ENCODE measurements at regions not wholly inside any gene's neighbourhood (a gene's known extent, or its start where the extent isn't known, plus 50 kb on each side); places are given as distances from the start of the nearest gene placed in this dataset.
A peak's percentile ranks its signal among the peaks of the same experiment; 100 is the strongest.

DNA sequence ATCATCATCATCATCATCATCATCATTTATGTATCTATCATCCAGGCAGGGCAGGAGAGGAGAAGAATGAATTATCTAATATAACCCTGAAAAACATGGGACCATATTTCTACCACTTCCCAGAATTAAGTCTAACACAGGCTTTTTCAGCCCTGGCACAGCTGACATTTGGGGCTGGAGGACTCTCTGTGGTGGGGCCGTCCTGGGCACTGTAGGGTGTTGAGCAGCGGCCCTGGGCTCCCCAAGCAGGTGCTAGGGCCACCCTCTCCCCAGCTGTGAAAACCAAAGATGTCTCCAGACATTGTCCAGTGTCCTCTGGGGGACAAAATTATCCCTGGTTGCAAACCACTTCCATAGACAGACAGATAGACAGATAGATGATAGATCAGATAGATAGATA is 288.4 kb downstream of the CRLF2 start:
- H3K9me3 ChIP-seq: no peaks in the 10 kb centered on the region
- no peak for TF ChIP-seq POLR2A (IDR thresholded peaks at IDR 0.05)
- TF ChIP-seq, protein P1, sequence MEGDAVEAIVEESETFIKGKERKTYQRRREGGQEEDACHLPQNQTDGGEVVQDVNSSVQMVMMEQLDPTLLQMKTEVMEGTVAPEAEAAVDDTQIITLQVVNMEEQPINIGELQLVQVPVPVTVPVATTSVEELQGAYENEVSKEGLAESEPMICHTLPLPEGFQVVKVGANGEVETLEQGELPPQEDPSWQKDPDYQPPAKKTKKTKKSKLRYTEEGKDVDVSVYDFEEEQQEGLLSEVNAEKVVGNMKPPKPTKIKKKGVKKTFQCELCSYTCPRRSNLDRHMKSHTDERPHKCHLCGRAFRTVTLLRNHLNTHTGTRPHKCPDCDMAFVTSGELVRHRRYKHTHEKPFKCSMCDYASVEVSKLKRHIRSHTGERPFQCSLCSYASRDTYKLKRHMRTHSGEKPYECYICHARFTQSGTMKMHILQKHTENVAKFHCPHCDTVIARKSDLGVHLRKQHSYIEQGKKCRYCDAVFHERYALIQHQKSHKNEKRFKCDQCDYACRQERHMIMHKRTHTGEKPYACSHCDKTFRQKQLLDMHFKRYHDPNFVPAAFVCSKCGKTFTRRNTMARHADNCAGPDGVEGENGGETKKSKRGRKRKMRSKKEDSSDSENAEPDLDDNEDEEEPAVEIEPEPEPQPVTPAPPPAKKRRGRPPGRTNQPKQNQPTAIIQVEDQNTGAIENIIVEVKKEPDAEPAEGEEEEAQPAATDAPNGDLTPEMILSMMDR (IDR thresholded peaks at IDR 0.05): no peak
- WGBS, 2 donors: 44 to 72% methylated on average over 2 of the region's 2 CpGs
- ATAC-seq (no peak), DNase-seq (peak in 1 of 4 donors; percentile 13)
- no peaks in the 10 kb centered on the region for H3K4me1 ChIP-seq
- intact Hi-C loops (cut with DNase I): no loop called here
- H3K27me3 ChIP-seq: no peaks in the 10 kb centered on the region
- no peak overlapping the region for H3K4me3 ChIP-seq
- no peaks in the 10 kb centered on the region for H3K36me3 ChIP-seq (replicated peaks in 1 of 2; ENCODE audit: insufficient read depth in 1 of 2, low read depth in 2 of 2)
- H3K27ac ChIP-seq: no peak overlapping the region

DNA sequence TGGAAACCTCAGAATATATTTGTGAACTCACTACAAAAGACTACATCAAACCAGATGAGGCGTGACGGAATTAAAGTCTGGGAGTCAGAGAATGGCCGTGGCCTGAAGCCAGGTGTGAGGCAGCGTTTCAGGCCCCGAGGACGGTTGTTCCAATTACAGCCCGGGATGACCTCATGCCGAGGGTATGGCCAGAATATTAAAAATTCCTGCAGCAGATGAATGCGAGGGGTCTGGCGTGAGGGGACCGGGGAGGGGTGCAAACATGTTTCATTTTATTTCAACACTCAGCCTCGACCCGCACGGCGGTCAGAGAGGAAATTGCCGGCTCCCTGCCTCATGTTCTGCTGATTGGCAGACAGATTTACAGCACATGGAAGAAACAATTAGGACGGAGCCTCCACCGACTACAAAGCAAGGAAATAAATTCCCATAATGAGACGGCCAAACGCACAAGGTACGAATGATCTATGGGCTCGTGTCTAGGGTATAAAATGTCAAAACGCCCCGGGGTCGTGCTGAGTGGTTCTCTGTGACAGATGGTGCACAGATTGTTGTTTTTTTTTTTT is 289.7 kb downstream of the SHOX start:
- WGBS, 2 donors: 74 to 79% methylated on average over 25 of the region's 25 CpGs
- ATAC-seq (no peak), DNase-seq (no peak)
- intact Hi-C loops (cut with DNase I): no loop called here
- Histone ChIP-seq H3K9me3 (no peaks in the 10 kb centered on the region), H3K4me3 (no peak overlapping the region), H3K36me3 (replicated peaks in 1 of 2; ENCODE audit: insufficient read depth in 1 of 2, low read depth in 2 of 2) (no peaks in the 10 kb centered on the region), H3K27ac (no peak overlapping the region), H3K27me3 (no peaks in the 10 kb centered on the region), H3K4me1 (no peaks in the 10 kb centered on the region)
- no peak for TF ChIP-seq POLR2A (IDR thresholded peaks at IDR 0.05)
- TF ChIP-seq, protein P1 (IDR thresholded peaks at IDR 0.05): no peak

DNA sequence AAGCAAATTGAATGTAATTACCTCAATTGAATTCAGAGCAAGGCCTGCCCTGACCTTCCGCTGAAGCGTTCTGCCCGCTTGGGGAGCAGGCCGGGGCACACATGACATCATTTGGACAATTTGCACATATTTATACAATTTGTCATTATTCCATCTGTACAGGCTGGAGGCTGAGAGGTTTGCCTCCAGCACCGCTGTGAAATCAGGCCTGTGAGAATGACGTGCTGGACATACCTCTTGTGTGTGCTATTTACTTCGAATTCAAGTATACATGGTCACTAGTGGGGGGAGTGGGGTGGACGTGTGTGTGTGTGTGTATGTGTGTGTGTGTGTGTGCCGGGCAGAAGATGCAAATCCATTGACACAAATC is 285.6 kb downstream of the SHOX start:
- no peaks in the 10 kb centered on the region for H3K9me3 ChIP-seq
- no peaks in the 10 kb centered on the region for H3K36me3 ChIP-seq (replicated peaks in 1 of 2; ENCODE audit: insufficient read depth in 1 of 2, low read depth in 2 of 2)
- TF ChIP-seq, protein P1 (IDR thresholded peaks at IDR 0.05): no peak
- no peak for TF ChIP-seq POLR2A (IDR thresholded peaks at IDR 0.05)
- no peaks in the 10 kb centered on the region for H3K4me1 ChIP-seq
- no peak for DNase-seq
- H3K4me3 ChIP-seq: no peak overlapping the region
- intact Hi-C loops (cut with DNase I): no loop called here
- H3K27me3 ChIP-seq: no peaks in the 10 kb centered on the region
- H3K27ac ChIP-seq: no peak overlapping the region
- WGBS, 2 donors: 43 to 48% methylated on average over 9 of the region's 9 CpGs
- ATAC-seq: no peak

DNA sequence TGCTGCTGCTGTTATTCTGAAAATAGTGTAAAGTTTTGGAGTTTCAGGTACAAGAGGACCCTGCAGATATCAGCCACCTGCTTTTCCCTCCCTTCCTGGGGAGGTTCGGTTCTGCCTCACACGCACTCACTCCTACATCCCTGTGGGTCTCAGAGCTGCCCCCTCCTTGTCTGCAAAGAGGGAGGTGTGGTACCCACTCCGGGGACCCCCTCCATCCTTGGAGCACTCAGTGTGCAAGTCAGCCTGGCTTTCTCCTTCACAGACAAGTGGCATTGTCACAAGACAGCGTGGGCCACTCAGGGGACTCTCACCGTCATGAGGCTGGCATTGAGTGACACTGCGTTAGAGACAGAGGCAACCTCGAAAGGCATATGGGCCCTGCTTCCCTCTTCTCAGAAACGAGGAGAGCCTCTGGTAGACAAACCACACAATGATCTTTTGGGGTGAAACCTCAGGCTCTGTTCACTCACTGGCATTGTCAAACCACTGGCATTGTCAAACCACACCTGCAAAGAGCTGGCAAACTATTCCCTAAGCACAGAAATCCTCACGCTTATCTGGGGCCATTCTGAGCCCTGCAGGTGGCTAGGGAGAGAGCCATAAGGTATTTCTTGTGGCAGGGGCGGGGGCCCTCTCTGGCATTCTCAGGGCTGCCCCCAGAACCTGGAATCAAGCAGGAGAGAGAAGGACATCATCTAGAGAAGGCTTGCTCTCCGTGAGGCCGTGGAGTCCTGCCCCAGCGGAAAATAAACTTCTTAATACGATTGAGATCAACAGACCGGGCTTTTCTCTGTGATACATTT is 285.0 kb downstream of the SHOX start:
- DNase-seq (no peak), ATAC-seq (no peak)
- TF ChIP-seq, protein P1 (IDR thresholded peaks at IDR 0.05): no peak
- no peak for TF ChIP-seq POLR2A (IDR thresholded peaks at IDR 0.05)
- no peak overlapping the region for H3K4me3 ChIP-seq
- intact Hi-C loops (cut with DNase I): no loop called here
- WGBS, 2 donors: 49 to 53% methylated on average over 10 to 15 of the region's 15 CpGs
- H3K27ac ChIP-seq: no peak overlapping the region
- no peaks in the 10 kb centered on the region for H3K4me1 ChIP-seq
- no peaks in the 10 kb centered on the region for H3K36me3 ChIP-seq (replicated peaks in 1 of 2; ENCODE audit: insufficient read depth in 1 of 2, low read depth in 2 of 2)
- no peaks in the 10 kb centered on the region for H3K9me3 ChIP-seq
- no peaks in the 10 kb centered on the region for H3K27me3 ChIP-seq

DNA sequence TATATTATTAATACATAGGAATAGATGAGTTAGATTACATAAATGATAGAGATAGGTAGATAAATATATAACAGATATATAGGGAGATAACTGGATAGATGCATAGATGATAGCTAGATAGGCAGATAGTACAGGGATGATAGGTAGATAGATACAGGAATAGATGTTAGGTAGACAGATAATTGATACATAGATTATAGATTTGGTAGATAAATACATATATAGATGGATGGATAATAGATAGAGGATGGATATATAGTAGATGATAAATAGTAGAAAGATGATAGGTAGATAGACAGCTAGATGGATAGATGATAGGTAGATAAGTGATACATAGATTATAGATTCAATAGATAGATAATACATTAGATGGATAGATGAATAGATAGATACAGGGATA is 283.6 kb downstream of the SHOX start:
- Histone ChIP-seq H3K4me1 (no peaks in the 10 kb centered on the region), H3K9me3 (no peaks in the 10 kb centered on the region), H3K36me3 (replicated peaks in 1 of 2; ENCODE audit: insufficient read depth in 1 of 2, low read depth in 2 of 2) (no peaks in the 10 kb centered on the region), H3K27me3 (no peaks in the 10 kb centered on the region), H3K27ac (no peak overlapping the region), H3K4me3 (no peak overlapping the region)
- intact Hi-C loops (cut with DNase I): no loop called here
- no peak for DNase-seq
- no peak for TF ChIP-seq POLR2A (IDR thresholded peaks at IDR 0.05)
- TF ChIP-seq, protein P1 (IDR thresholded peaks at IDR 0.05): no peak
- no peak for ATAC-seq
